ENCODE measurements at regions not wholly inside any gene's neighbourhood (a gene's known extent, or its start where the extent isn't known, plus 50 kb on each side); places are given as distances from the start of the nearest gene placed in this dataset.
A peak's percentile ranks its signal among the peaks of the same experiment; 100 is the strongest.

- no peak for TF ChIP-seq GABPA (IDR thresholded peaks at IDR 0.05; ENCODE audit: low read depth)
- no peak for TF ChIP-seq CTCF (IDR thresholded peaks at IDR 0.05)
- TF ChIP-seq IRF3 (IDR thresholded peaks at IDR 0.05; ENCODE audit: low read depth, low read length): no peak
- TF ChIP-seq RCOR1 (IDR thresholded peaks at IDR 0.05; ENCODE audit: low read length): 0 out of 2 replicates have a peak, but pooled peaks have one; percentile 28
- TF ChIP-seq SIN3A (IDR thresholded peaks at IDR 0.05; ENCODE audit: borderline replicate concordance, low read depth, low read length): no peak
Measured at GRCh38 chr1:98056781-98057180, 135.9 kb upstream of the DPYD start.
